ENCODE measurements at regions not wholly inside any gene's neighbourhood (a gene's known extent, or its start where the extent isn't known, plus 50 kb on each side); places are given as distances from the start of the nearest gene placed in this dataset.

GRCh38 chr4:30930276-30930675, 210.1 kb downstream of the PCDH7 start:
- TF ChIP-seq CTCF (IDR thresholded peaks at IDR 0.05), result no peak
- TF ChIP-seq POLR2A (IDR thresholded peaks at IDR 0.05), result no peak
- no peak for TF ChIP-seq EP300 (IDR thresholded peaks at IDR 0.05)
